T follicular helper cell (primary cell): ENCODE measurements at regions not wholly inside any gene's neighbourhood (a gene's known extent, or its start where the extent isn't known, plus 50 kb on each side); places are given as distances from the start of the nearest gene placed in this dataset.

Source experiments
- DNase-seq: peaks from one replicate; pipeline ENCODE4 v3.0.0-alpha.2; 2020; ENCODE audit warnings: low read depth

- DNase-seq: no peak
Measured at GRCh38 chr16:77553130-77553529, 118.3 kb upstream of the ADAMTS18 start.

DNA sequence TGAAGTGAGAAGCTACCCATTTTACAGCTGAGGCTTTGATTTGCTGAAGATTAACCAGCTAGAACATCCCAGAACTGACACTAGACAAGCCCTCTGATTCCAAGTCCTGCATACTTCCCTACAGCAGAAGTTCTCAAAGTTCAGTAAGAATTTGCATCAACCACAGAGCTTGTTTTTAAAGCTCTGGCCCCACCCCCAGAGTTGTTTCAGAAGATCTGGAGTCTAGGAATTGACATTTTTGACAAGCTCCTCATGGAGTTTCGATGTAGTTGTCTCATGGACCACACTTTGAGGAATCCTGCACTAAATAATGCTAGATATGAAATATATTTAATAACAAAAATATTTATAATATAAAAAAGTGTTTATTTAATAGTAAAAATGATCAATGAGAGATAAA, 120.3 kb upstream of the ADAMTS18 start:
- no peak for DNase-seq

DNA sequence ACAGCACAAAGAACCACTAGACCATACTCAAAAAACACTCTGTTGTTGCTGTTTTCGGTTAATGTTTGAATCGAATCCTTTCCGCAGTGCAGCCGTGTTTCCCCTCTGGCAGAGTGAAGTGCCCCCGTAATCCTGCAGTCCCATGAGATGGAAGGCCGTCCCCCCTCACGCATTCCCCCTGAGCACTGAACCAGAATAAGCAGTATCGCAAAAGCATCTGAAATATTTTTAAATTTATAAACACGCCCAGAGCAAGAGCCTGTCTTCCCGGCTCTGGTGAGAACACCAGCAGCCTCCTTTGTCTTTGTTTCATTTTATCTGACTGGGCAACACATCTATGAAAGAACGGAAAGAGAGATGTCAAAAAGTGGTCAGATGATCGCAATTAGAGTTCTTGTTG, 121.0 kb upstream of the ADAMTS18 start:
- no peak for DNase-seq

GRCh38 chr16:77556201-77556873, 121.5 kb upstream of the ADAMTS18 start:
- no peak for DNase-seq

- no peak for DNase-seq
Measured at GRCh38 chr16:77557385-77557784, 122.6 kb upstream of the ADAMTS18 start.

DNA sequence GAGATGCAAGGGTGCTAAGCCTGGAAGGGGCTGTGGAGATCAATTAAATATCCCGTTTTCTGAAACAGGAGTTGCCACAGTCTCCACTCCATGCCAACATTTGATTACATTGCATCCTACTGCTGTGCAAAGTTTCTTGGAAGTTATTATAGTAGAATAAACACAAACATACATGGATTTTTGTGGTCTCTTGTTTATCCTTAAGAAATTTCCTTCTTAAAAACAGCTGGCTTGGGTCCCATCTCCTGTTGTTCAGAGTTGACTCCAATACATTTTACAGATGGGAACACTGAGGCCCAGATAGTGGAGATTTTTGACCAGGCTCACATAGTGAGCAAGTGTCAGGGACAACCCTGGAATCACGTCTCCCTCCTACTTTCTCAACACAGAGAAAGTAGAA, 124.0 kb upstream of the ADAMTS18 start:
- DNase-seq: no peak

DNA sequence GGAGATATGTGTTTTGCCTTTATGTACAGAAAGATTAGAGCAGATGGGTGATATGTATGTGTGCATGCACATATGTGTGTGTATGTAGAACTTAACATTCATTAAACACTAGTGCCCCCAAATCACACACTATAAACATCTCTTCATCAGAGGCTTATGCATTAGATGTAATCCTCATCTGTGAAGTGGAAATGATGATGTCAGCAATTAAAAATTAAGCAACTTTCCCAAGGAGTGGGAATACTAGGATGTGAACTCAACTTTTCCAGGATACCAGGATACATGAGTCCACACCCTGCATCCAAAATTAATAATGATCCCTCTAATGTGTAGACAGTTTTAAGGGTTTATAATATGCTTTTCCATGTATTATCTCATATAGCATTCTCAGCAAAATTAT, 127.7 kb upstream of the ADAMTS18 start:
- no peak for DNase-seq

DNA sequence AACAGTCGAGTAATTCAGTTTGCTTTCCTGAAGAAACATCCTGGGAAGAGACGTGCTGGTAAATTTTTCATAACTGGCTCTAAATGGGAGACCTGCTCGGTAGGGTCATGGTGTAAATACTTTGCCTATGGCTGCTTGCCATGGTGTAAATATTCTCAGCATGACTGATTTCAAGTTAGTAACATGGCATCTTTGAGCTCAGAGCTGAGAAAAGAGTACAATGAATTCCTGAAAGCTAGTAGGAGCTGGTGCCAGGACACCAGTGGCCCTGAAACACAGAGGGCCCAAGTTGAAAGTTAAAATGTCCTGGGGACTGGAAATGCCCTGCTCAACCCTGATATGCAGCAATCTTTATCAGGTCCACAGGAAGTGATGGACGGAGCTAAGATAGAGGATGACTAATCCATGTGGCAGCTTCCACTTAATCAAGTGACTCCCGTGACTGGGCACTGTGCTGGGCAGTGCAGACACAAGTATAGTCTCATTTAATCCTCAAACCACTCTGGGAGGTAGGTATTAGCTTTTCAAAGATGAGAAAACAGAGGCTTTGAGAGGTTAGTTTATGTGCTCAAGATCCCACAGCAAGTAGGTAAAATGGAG, 130.1 kb upstream of the ADAMTS18 start:
- DNase-seq: no peak

DNA sequence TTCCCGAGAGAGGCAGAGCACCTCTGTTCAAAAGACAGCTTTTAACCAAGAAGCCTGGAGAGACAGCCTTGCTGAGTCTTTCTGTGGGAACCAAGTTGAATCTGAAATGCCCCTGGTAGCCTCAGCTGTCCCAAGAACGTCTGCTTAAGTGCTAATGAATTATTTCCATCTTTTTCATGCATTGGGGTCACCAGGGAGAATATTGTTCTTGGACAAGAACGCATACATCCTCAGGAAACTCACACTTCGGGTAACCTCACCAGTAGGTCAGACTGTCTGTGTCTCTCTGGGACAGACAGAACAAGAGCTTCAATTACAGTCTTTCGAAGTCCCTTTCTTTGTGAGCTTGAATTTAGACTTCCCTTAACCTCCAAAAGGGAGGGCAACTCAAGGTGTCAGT, 134.6 kb upstream of the ADAMTS18 start:
- no peak for DNase-seq

- DNase-seq: no peak
Measured at GRCh38 chr16:77570574-77570973, 135.7 kb upstream of the ADAMTS18 start.

GRCh38 chr16:77571115-77571862, 136.5 kb upstream of the ADAMTS18 start:
- no peak for DNase-seq

- DNase-seq: no peak
Measured at GRCh38 chr16:77574867-77575624, 140.2 kb upstream of the ADAMTS18 start.

DNA sequence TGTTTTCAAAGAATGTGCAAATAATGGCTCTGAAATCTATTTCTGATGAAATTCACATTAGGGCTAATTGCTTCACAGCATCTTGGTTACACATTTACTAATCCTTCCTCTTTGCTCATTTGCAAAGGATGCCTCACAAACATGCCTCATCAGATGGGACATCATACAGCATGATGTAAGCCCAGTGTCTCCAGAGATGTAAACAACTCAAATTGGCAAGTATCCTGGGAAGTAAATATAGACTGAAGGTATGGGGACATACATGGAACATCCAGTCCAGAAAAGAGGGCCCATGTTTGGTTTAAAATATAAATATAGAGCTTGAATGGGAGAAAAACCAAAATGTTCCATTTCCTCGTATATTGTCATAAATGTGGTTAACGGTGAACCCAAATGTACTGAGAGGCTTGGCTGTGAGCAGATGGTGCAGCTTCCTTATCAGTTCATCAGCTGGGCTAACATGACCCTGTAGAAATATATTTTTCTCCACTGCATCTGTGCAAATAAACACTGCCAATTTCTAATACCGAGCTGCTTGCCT, 142.9 kb upstream of the NUDT7 start:
- DNase-seq: no peak

DNA sequence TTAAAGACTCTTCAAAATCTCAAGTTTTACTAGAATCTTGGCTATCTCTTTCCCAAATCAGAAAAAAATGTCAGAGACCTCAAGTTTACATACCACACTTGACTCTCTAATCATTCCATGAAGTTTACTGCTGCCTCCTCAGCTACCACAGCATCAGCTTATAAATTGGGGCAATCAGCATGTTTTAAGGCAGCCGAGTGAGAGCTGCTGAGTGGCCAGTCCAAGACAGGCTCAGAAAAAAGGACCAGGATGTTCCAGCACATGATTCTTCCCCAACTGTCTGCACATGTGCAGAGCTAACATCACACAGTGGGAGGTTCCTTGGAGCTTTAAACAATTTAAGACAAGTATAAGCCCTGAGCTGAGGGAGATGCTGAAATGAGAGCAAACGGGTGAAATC, 140.6 kb upstream of the NUDT7 start:
- no peak for DNase-seq

- peak; percentile 26 for DNase-seq
Measured at GRCh38 chr16:77584205-77584859, 138.0 kb upstream of the NUDT7 start.

GRCh38 chr16:77585379-77586251, 136.7 kb upstream of the NUDT7 start:
- no peak for DNase-seq

DNA sequence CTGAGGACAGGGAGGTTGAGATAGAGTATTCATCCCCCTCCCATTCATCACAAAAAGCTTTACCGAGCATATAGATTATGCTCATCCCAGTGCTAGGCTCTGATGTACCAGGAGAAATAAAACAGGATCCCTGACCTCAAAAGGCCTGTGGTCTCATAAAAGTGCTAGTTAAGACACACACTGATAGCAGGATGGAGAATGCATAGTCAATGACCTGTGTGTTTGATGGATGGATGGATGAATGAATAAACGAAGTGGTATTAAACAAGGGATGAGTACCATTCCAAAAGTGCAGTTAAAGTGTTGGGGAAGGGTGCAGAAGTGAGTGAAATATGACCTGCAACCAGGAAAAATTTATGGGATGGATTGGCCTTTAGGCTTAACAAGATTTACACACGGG, 133.9 kb upstream of the NUDT7 start:
- DNase-seq: no peak

DNA sequence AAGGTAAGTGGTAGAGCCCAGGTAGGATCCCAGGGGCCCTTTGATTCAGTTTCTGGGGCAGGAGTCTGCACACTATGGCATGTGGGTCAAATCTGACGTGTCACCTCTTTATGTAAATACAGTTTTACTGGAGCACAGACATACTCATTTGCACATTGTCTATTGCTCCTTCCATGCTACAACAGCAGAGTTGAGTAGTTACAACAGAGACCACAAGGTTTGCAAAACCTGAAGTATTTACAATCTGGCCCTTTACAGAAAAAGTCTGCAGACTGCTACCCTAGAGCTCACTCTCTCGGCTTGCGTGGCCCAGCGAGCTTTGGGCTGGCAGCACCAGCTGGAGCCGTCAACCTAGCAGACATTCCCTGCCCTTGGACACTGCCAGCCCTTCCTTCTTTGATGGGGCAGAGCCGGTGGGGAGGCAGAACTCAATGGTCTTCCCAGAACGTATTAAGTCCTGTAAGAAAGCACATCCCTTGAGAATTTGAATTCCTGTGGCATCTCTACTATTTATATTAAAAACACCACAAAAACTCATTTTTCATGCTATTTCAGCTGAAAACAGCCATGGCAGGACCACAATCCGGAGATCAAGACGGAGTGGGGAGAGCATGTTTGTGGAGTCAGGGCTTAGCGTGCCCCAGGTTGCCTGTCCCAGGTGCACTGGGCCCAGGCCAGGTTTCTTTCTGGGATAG, 133.1 kb upstream of the NUDT7 start:
- DNase-seq: no peak

DNA sequence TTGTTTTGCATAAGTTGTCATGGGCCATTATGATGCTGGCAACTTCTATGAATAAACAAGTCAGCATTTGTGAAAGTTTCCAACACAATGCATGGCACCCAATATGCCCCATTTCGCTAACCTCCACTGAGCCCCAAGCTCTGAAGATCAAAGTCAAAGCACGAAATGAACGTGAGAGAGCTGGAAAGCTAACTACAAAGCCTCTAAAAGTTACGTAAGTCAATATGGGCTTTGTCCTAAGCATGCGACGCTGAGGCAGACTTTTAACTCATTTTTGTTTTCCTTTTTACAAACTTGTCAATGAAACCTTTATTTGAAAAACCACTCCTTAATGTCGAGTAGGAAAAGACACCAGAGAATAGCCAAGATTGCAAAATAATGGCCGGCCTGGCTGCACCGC, 131.6 kb upstream of the NUDT7 start:
- DNase-seq: no peak

DNA sequence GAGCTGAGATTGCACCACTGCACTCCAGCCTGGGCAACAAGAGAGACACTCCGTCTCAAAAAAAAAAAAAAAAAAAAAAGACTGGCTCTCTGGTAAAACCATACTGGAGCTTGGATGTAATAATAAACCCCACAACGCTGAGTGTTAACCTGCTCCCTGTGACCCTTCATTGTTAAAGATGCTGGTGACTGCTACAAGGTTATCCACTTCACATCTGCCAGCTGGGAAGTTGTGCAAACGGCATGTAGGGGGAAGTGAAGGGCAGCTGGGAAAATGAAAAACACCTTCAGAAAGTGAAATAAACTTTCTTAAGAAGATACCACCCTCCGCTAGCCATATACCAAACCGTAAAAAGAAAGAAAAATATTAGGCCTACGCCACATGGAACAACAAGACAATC, 131.0 kb upstream of the NUDT7 start:
- no peak for DNase-seq
